ENCODE measurements at regions not wholly inside any gene's neighbourhood (a gene's known extent, or its start where the extent isn't known, plus 50 kb on each side); places are given as distances from the start of the nearest gene placed in this dataset.

- Histone ChIP-seq H3K4me1 (ENCODE audit: control insufficient read depth in 4 of 4, insufficient read depth in 4 of 4, low read length in 3 of 4) (peaks cover 11 to 48% (median 37%) of the 10 kb centered on the region in 4 donors), H3K9ac (ENCODE audit: low read depth in 1 of 2, low read length in 2 of 2) (peak overlapping the region in 1 of 2 donors; percentile 3), H3K36me3 (ENCODE audit: control insufficient read depth in 4 of 4, insufficient read depth in 3 of 4, low read depth in 1 of 4, low read length in 3 of 4) (no peaks in the 10 kb centered on the region), H3K27ac (ENCODE audit: low read depth in 1 of 2, low read length in 2 of 2) (peak overlapping the region; percentile 77 to 84), H3K9me3 (ENCODE audit: control insufficient read depth in 4 of 4, low read length in 3 of 4) (no peaks in the 10 kb centered on the region), H3K4me3 (ENCODE audit: low read depth in 1 of 3, low read length in 3 of 3) (no peak overlapping the region), H3K27me3 (ENCODE audit: control insufficient read depth in 4 of 4, insufficient read depth in 4 of 4, low read length in 3 of 4) (no peaks in the 10 kb centered on the region)
- no peak for DNase-seq (ENCODE audit: low spot score)
- peak; percentile 2 for TF ChIP-seq SP1 (IDR thresholded peaks at IDR 0.05)
- no peak for TF ChIP-seq MAX (IDR thresholded peaks at IDR 0.05)
- no peak for TF ChIP-seq NR2F2 (IDR thresholded peaks at IDR 0.05)
- peak; percentile 4 for TF ChIP-seq REST (IDR thresholded peaks at IDR 0.05)
- peak in 1 of 2 donors; percentile 5 for TF ChIP-seq RAD21 (IDR thresholded peaks at IDR 0.05)
- 73% methylated on average over 3 of the region's 3 CpGs for WGBS
Measured at GRCh38 chr18:61738488-61738887, 154.3 kb downstream of the RNF152 start.

- 23% methylated on average over 1 of the region's 1 CpG for WGBS
- Histone ChIP-seq H3K9ac (ENCODE audit: low read depth in 1 of 2, low read length in 2 of 2) (peak overlapping the region in 1 of 2 donors; percentile 33), H3K27me3 (ENCODE audit: control insufficient read depth in 4 of 4, insufficient read depth in 4 of 4, low read length in 3 of 4) (no peaks in the 10 kb centered on the region), H3K36me3 (ENCODE audit: control insufficient read depth in 4 of 4, insufficient read depth in 3 of 4, low read depth in 1 of 4, low read length in 3 of 4) (no peaks in the 10 kb centered on the region), H3K27ac (ENCODE audit: low read depth in 1 of 2, low read length in 2 of 2) (peak overlapping the region; percentile 77 to 84), H3K4me3 (ENCODE audit: low read depth in 1 of 3, low read length in 3 of 3) (no peak overlapping the region), H3K9me3 (ENCODE audit: control insufficient read depth in 4 of 4, low read length in 3 of 4) (no peaks in the 10 kb centered on the region), H3K4me1 (ENCODE audit: control insufficient read depth in 4 of 4, insufficient read depth in 4 of 4, low read length in 3 of 4) (peaks cover 11 to 52% (median 38%) of the 10 kb centered on the region in 4 donors)
- TF ChIP-seq JUND (IDR thresholded peaks at IDR 0.05) (peak; percentile 46 to 64), GABPA (IDR thresholded peaks at IDR 0.05 in 1 of 2, conservative IDR thresholded peaks at IDR 0.05 in 1 of 2) (no peak), YY1 (IDR thresholded peaks at IDR 0.05) (peak; percentile 69), TAF1 (conservative IDR thresholded peaks at IDR 0.05) (no peak), FOXA2 (IDR thresholded peaks at IDR 0.05) (peak; percentile 55), NR2F2 (IDR thresholded peaks at IDR 0.05) (peak; percentile 96), RXRA (IDR thresholded peaks at IDR 0.05) (peak; percentile 81 to 85), EGR1 (IDR thresholded peaks at IDR 0.05; ENCODE audit: low read depth in 2 of 2) (peak in 1 of 2 donors; percentile 39), MAX (IDR thresholded peaks at IDR 0.05) (peak; percentile 77), ATF3 (IDR thresholded peaks at IDR 0.05) (peak; percentile 32), CTCF (IDR thresholded peaks at IDR 0.05; ENCODE audit: low read depth, low read length, missing input control) (no peak), SP1 (IDR thresholded peaks at IDR 0.05) (peak; percentile 96), ZBTB33 (IDR thresholded peaks at IDR 0.05) (peak; percentile 81), REST (IDR thresholded peaks at IDR 0.05) (peak; percentile 77), HNF4A (conservative IDR thresholded peaks at IDR 0.05) (peak; percentile 93 to 94), HNF4G (IDR thresholded peaks at IDR 0.05) (peak; percentile 85), FOXA1 (IDR thresholded peaks at IDR 0.05) (no peak), RAD21 (IDR thresholded peaks at IDR 0.05) (peak; percentile 50 to 74)
- DNase-seq (ENCODE audit: low spot score) = no peak
Measured at GRCh38 chr18:61738042-61738441, 154.8 kb downstream of the RNF152 start.

Data from liver (tissue), 8 donors.